ENCODE measurements at regions not wholly inside any gene's neighbourhood (a gene's known extent, or its start where the extent isn't known, plus 50 kb on each side); places are given as distances from the start of the nearest gene placed in this dataset.
A peak's percentile ranks its signal among the peaks of the same experiment; 100 is the strongest.
"Not testable (repeated sequence)": the region's sequence is repeated elsewhere in the genome, so short reads cannot be mapped to it uniquely, and the experiment has no call there.

- Histone ChIP-seq H3K9ac (ENCODE audit: low read depth, low read length) (no peak overlapping the region), H3K4me2 (ENCODE audit: insufficient read depth, low read length) (no peak overlapping the region), H3K4me3 (ENCODE audit: low read depth in 1 of 2, low read length in 2 of 2) (no peak overlapping the region), H3K27me3 (ENCODE audit: insufficient read depth, low read length, poor library complexity) (no peaks in the 10 kb centered on the region), H3K27ac (ENCODE audit: low read length) (no peak overlapping the region), H3K4me1 (ENCODE audit: insufficient read depth, low read length) (no peaks in the 10 kb centered on the region), H2AFZ (ENCODE audit: low read depth, low read length) (no peak overlapping the region), H3K36me3 (ENCODE audit: insufficient read depth, low read length) (no peaks in the 10 kb centered on the region), H3K79me2 (ENCODE audit: insufficient read depth, low read length) (no peaks in the 10 kb centered on the region), H4K20me1 (ENCODE audit: insufficient read depth, low read length) (no peaks in the 10 kb centered on the region), H3K9me3 (ENCODE audit: insufficient read depth, low read length, severe bottlenecking) (no peaks in the 10 kb centered on the region)
- ATAC-seq (ENCODE audit: insufficient read depth, low read depth) (no peak), DNase-seq (no peak)
- TF ChIP-seq EZH2 (IDR thresholded peaks at IDR 0.05; ENCODE audit: borderline replicate concordance, low read depth, low read length, severe bottlenecking) (no peak), CTCF (IDR thresholded peaks at IDR 0.05; ENCODE audit: borderline replicate concordance, extremely low read depth, low read length, poor library complexity, severe bottlenecking) (no peak)
Measured at GRCh38 chr2:21779786-21780185, 656.0 kb downstream of the TDRD15 start.

GRCh38 chr2:21781962-21782361 lies 658.2 kb downstream of the TDRD15 start:
- no peak for ATAC-seq (ENCODE audit: insufficient read depth, low read depth)
- Histone ChIP-seq H2AFZ (ENCODE audit: low read depth, low read length) (no peak overlapping the region), H3K4me3 (ENCODE audit: low read depth in 1 of 2, low read length in 2 of 2) (no peak overlapping the region), H3K4me1 (ENCODE audit: insufficient read depth, low read length) (no peaks in the 10 kb centered on the region), H3K4me2 (ENCODE audit: insufficient read depth, low read length) (no peak overlapping the region), H3K27me3 (ENCODE audit: insufficient read depth, low read length, poor library complexity) (no peaks in the 10 kb centered on the region), H3K9ac (ENCODE audit: low read depth, low read length) (no peak overlapping the region), H3K79me2 (ENCODE audit: insufficient read depth, low read length) (no peaks in the 10 kb centered on the region), H3K27ac (ENCODE audit: low read length) (no peak overlapping the region), H3K9me3 (ENCODE audit: insufficient read depth, low read length, severe bottlenecking) (no peaks in the 10 kb centered on the region), H4K20me1 (ENCODE audit: insufficient read depth, low read length) (no peaks in the 10 kb centered on the region), H3K36me3 (ENCODE audit: insufficient read depth, low read length) (no peaks in the 10 kb centered on the region)
- DNase-seq, result no peak
- TF ChIP-seq EZH2 (IDR thresholded peaks at IDR 0.05; ENCODE audit: borderline replicate concordance, low read depth, low read length, severe bottlenecking) (no peak), CTCF (IDR thresholded peaks at IDR 0.05; ENCODE audit: borderline replicate concordance, extremely low read depth, low read length, poor library complexity, severe bottlenecking) (no peak)

- Histone ChIP-seq H3K27ac (ENCODE audit: low read length) (no peak overlapping the region), H3K9ac (ENCODE audit: low read depth, low read length) (no peak overlapping the region), H3K4me3 (ENCODE audit: low read depth in 1 of 2, low read length in 2 of 2) (no peak overlapping the region), H3K79me2 (ENCODE audit: insufficient read depth, low read length) (no peaks in the 10 kb centered on the region), H3K27me3 (ENCODE audit: insufficient read depth, low read length, poor library complexity) (no peaks in the 10 kb centered on the region), H2AFZ (ENCODE audit: low read depth, low read length) (no peak overlapping the region), H3K9me3 (ENCODE audit: insufficient read depth, low read length, severe bottlenecking) (no peaks in the 10 kb centered on the region), H3K36me3 (ENCODE audit: insufficient read depth, low read length) (no peaks in the 10 kb centered on the region), H3K4me1 (ENCODE audit: insufficient read depth, low read length) (no peaks in the 10 kb centered on the region), H4K20me1 (ENCODE audit: insufficient read depth, low read length) (no peaks in the 10 kb centered on the region), H3K4me2 (ENCODE audit: insufficient read depth, low read length) (no peak overlapping the region)
- no peak for DNase-seq
- ATAC-seq (ENCODE audit: insufficient read depth, low read depth), result no peak
- no peak for TF ChIP-seq CTCF (IDR thresholded peaks at IDR 0.05; ENCODE audit: borderline replicate concordance, extremely low read depth, low read length, poor library complexity, severe bottlenecking)
- TF ChIP-seq EZH2 (IDR thresholded peaks at IDR 0.05; ENCODE audit: borderline replicate concordance, low read depth, low read length, severe bottlenecking), result no peak
Measured at GRCh38 chr2:21782866-21783265, 659.1 kb downstream of the TDRD15 start.

- Histone ChIP-seq H3K4me3 (ENCODE audit: low read depth in 1 of 2, low read length in 2 of 2) (no peak overlapping the region), H3K9me3 (ENCODE audit: insufficient read depth, low read length, severe bottlenecking) (no peaks in the 10 kb centered on the region), H3K79me2 (ENCODE audit: insufficient read depth, low read length) (no peaks in the 10 kb centered on the region), H3K4me1 (ENCODE audit: insufficient read depth, low read length) (no peaks in the 10 kb centered on the region), H2AFZ (ENCODE audit: low read depth, low read length) (no peak overlapping the region), H3K36me3 (ENCODE audit: insufficient read depth, low read length) (no peaks in the 10 kb centered on the region), H3K9ac (ENCODE audit: low read depth, low read length) (no peak overlapping the region), H3K27me3 (ENCODE audit: insufficient read depth, low read length, poor library complexity) (no peaks in the 10 kb centered on the region), H3K4me2 (ENCODE audit: insufficient read depth, low read length) (no peak overlapping the region), H4K20me1 (ENCODE audit: insufficient read depth, low read length) (no peaks in the 10 kb centered on the region), H3K27ac (ENCODE audit: low read length) (no peak overlapping the region)
- DNase-seq, result no peak
- TF ChIP-seq CTCF (IDR thresholded peaks at IDR 0.05; ENCODE audit: borderline replicate concordance, extremely low read depth, low read length, poor library complexity, severe bottlenecking), result no peak
- TF ChIP-seq EZH2 (IDR thresholded peaks at IDR 0.05; ENCODE audit: borderline replicate concordance, low read depth, low read length, severe bottlenecking), result no peak
- ATAC-seq (ENCODE audit: insufficient read depth, low read depth), result no peak
Measured at GRCh38 chr2:21787941-21788340, 664.2 kb downstream of the TDRD15 start.

GRCh38 chr2:21790311-21790710 lies 666.5 kb downstream of the TDRD15 start:
- H3K9me3 ChIP-seq (ENCODE audit: insufficient read depth, low read length, severe bottlenecking); H3K4me1 ChIP-seq (ENCODE audit: insufficient read depth, low read length); H3K79me2 ChIP-seq (ENCODE audit: insufficient read depth, low read length); H3K4me3 ChIP-seq (ENCODE audit: low read depth in 1 of 2, low read length in 2 of 2); H3K36me3 ChIP-seq (ENCODE audit: insufficient read depth, low read length); H3K9ac ChIP-seq (ENCODE audit: low read depth, low read length); H2AFZ ChIP-seq (ENCODE audit: low read depth, low read length); H4K20me1 ChIP-seq (ENCODE audit: insufficient read depth, low read length); H3K27me3 ChIP-seq (ENCODE audit: insufficient read depth, low read length, poor library complexity); ATAC-seq (ENCODE audit: insufficient read depth, low read depth); H3K4me2 ChIP-seq (ENCODE audit: insufficient read depth, low read length); H3K27ac ChIP-seq (ENCODE audit: low read length): not testable (repeated sequence)
- DNase-seq, result peak; percentile 11

Data from DND-41 (cell line).